ENCODE measurements at regions not wholly inside any gene's neighbourhood (a gene's known extent, or its start where the extent isn't known, plus 50 kb on each side); places are given as distances from the start of the nearest gene placed in this dataset.

DNA sequence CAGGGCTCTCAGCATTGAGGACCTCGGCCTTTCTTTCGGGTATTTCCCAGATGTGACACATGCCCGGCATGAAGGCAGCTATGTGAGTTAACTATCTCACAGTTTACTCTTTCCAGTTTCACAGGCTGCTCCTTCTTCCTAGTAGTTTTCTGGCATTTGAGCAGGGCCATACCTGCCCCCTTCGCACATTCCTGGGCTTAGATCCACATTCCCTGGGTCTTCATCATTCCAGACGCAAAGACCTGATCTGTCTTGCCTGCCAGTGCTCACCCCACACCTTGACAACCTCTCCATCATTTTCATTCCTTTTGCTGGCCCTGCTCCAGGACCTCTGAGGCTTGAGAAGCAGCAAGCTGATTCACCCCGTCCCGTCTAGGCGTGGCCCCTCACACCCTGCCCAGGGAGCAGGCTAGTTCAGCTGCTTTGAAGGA lies 227.5 kb downstream of the WDR11 start:
- 0 out of 3 replicates have a peak, but pooled peaks cover 3% of the 10 kb centered on the region for H3K9me3 Mint-ChIP-seq
- peaks cover 6% of the 10 kb centered on the region; the same call in 1 of the 2 replicates for H3K9me2 ChIP-seq (ENCODE audit: insufficient read depth)
- no peaks in the 10 kb centered on the region for H3F3A ChIP-seq (replicated peaks; ENCODE audit: low read depth)
- no peak overlapping the region for H3K27ac Mint-ChIP-seq
- H3K4me1 Mint-ChIP-seq = peaks cover 17% of the 10 kb centered on the region
- no peaks in the 10 kb centered on the region; the same call in 2 of the 3 replicates for H3K36me3 Mint-ChIP-seq (ENCODE audit: low read depth)
- H3K4me2 ChIP-seq = no peak overlapping the region
- H3K4me3 ChIP-seq = no peak overlapping the region
- H3K4me1 ChIP-seq (ENCODE audit: insufficient read depth) = peaks cover 5% of the 10 kb centered on the region; the same call in 1 of the 2 replicates
- H3K36me3 ChIP-seq (ENCODE audit: insufficient read depth) = no peaks in the 10 kb centered on the region
- ATAC-seq = no peak
- H3K27ac ChIP-seq (ENCODE audit: low read depth) = no peak overlapping the region
- H2AFZ ChIP-seq = no peak overlapping the region
- H3K27me3 Mint-ChIP-seq (ENCODE audit: insufficient read depth, low read depth, poor library complexity) = peaks cover 2% of the 10 kb centered on the region
- no peak overlapping the region for H3K4me3 Mint-ChIP-seq
- TF ChIP-seq POLR2AphosphoS5 (IDR thresholded peaks at IDR 0.05; ENCODE audit: low read depth) (no peak), EZH2phosphoT487 (IDR thresholded peaks at IDR 0.05; ENCODE audit: unreplicated experiment) (no peak), EZH2 (IDR thresholded peaks at IDR 0.05; ENCODE audit: low read depth, unreplicated experiment) (no peak), ZNF331 (CRISPR knock-in tag; IDR thresholded peaks at IDR 0.05; ENCODE audit: low read depth) (no peak), ZNF114 (CRISPR knock-in tag; IDR thresholded peaks at IDR 0.05) (no peak), CREB1 (CRISPR knock-in tag; IDR thresholded peaks at IDR 0.05; ENCODE audit: low read depth) (no peak), JUNB (IDR thresholded peaks at IDR 0.05; ENCODE audit: unreplicated experiment) (no peak), STAT1 (IDR thresholded peaks at IDR 0.05; ENCODE audit: unreplicated experiment) (no peak), NANOG (IDR thresholded peaks at IDR 0.05; ENCODE audit: borderline replicate concordance) (no peak)
- TF ChIP-seq, protein P1, sequence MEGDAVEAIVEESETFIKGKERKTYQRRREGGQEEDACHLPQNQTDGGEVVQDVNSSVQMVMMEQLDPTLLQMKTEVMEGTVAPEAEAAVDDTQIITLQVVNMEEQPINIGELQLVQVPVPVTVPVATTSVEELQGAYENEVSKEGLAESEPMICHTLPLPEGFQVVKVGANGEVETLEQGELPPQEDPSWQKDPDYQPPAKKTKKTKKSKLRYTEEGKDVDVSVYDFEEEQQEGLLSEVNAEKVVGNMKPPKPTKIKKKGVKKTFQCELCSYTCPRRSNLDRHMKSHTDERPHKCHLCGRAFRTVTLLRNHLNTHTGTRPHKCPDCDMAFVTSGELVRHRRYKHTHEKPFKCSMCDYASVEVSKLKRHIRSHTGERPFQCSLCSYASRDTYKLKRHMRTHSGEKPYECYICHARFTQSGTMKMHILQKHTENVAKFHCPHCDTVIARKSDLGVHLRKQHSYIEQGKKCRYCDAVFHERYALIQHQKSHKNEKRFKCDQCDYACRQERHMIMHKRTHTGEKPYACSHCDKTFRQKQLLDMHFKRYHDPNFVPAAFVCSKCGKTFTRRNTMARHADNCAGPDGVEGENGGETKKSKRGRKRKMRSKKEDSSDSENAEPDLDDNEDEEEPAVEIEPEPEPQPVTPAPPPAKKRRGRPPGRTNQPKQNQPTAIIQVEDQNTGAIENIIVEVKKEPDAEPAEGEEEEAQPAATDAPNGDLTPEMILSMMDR (conservative IDR thresholded peaks at IDR 0.05; ENCODE audit: low read depth in 2 of 2) = no peak
- TF ChIP-seq, protein P2, sequence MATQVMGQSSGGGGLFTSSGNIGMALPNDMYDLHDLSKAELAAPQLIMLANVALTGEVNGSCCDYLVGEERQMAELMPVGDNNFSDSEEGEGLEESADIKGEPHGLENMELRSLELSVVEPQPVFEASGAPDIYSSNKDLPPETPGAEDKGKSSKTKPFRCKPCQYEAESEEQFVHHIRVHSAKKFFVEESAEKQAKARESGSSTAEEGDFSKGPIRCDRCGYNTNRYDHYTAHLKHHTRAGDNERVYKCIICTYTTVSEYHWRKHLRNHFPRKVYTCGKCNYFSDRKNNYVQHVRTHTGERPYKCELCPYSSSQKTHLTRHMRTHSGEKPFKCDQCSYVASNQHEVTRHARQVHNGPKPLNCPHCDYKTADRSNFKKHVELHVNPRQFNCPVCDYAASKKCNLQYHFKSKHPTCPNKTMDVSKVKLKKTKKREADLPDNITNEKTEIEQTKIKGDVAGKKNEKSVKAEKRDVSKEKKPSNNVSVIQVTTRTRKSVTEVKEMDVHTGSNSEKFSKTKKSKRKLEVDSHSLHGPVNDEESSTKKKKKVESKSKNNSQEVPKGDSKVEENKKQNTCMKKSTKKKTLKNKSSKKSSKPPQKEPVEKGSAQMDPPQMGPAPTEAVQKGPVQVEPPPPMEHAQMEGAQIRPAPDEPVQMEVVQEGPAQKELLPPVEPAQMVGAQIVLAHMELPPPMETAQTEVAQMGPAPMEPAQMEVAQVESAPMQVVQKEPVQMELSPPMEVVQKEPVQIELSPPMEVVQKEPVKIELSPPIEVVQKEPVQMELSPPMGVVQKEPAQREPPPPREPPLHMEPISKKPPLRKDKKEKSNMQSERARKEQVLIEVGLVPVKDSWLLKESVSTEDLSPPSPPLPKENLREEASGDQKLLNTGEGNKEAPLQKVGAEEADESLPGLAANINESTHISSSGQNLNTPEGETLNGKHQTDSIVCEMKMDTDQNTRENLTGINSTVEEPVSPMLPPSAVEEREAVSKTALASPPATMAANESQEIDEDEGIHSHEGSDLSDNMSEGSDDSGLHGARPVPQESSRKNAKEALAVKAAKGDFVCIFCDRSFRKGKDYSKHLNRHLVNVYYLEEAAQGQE (IDR thresholded peaks at IDR 0.05; ENCODE audit: unreplicated experiment) = no peak
- TF ChIP-seq, protein P3, sequence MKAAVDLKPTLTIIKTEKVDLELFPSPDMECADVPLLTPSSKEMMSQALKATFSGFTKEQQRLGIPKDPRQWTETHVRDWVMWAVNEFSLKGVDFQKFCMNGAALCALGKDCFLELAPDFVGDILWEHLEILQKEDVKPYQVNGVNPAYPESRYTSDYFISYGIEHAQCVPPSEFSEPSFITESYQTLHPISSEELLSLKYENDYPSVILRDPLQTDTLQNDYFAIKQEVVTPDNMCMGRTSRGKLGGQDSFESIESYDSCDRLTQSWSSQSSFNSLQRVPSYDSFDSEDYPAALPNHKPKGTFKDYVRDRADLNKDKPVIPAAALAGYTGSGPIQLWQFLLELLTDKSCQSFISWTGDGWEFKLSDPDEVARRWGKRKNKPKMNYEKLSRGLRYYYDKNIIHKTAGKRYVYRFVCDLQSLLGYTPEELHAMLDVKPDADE (IDR thresholded peaks at IDR 0.05) = no peak
- TF ChIP-seq, protein P4, sequence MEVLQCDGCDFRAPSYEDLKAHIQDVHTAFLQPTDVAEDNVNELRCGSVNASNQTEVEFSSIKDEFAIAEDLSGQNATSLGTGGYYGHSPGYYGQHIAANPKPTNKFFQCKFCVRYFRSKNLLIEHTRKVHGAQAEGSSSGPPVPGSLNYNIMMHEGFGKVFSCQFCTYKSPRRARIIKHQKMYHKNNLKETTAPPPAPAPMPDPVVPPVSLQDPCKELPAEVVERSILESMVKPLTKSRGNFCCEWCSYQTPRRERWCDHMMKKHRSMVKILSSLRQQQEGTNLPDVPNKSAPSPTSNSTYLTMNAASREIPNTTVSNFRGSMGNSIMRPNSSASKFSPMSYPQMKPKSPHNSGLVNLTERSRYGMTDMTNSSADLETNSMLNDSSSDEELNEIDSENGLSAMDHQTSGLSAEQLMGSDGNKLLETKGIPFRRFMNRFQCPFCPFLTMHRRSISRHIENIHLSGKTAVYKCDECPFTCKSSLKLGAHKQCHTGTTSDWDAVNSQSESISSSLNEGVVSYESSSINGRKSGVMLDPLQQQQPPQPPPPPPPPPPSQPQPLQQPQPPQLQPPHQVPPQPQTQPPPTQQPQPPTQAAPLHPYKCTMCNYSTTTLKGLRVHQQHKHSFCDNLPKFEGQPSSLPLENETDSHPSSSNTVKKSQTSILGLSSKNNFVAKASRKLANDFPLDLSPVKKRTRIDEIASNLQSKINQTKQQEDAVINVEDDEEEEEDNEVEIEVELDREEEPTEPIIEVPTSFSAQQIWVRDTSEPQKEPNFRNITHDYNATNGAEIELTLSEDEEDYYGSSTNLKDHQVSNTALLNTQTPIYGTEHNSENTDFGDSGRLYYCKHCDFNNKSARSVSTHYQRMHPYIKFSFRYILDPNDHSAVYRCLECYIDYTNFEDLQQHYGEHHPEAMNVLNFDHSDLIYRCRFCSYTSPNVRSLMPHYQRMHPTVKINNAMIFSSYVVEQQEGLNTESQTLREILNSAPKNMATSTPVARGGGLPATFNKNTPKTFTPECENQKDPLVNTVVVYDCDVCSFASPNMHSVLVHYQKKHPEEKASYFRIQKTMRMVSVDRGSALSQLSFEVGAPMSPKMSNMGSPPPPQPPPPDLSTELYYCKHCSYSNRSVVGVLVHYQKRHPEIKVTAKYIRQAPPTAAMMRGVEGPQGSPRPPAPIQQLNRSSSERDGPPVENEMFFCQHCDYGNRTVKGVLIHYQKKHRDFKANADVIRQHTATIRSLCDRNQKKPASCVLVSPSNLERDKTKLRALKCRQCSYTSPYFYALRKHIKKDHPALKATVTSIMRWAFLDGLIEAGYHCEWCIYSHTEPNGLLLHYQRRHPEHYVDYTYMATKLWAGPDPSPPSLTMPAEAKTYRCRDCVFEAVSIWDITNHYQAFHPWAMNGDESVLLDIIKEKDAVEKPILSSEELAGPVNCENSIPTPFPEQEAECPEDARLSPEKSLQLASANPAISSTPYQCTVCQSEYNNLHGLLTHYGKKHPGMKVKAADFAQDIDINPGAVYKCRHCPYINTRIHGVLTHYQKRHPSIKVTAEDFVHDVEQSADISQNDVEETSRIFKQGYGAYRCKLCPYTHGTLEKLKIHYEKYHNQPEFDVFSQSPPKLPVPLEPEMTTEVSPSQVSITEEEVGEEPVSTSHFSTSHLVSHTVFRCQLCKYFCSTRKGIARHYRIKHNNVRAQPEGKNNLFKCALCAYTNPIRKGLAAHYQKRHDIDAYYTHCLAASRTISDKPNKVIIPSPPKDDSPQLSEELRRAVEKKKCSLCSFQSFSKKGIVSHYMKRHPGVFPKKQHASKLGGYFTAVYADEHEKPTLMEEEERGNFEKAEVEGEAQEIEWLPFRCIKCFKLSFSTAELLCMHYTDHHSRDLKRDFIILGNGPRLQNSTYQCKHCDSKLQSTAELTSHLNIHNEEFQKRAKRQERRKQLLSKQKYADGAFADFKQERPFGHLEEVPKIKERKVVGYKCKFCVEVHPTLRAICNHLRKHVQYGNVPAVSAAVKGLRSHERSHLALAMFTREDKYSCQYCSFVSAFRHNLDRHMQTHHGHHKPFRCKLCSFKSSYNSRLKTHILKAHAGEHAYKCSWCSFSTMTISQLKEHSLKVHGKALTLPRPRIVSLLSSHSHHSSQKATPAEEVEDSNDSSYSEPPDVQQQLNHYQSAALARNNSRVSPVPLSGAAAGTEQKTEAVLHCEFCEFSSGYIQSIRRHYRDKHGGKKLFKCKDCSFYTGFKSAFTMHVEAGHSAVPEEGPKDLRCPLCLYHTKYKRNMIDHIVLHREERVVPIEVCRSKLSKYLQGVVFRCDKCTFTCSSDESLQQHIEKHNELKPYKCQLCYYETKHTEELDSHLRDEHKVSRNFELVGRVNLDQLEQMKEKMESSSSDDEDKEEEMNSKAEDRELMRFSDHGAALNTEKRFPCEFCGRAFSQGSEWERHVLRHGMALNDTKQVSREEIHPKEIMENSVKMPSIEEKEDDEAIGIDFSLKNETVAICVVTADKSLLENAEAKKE (CRISPR knock-in tag; IDR thresholded peaks at IDR 0.05) = no peak
- no peaks in the 10 kb centered on the region for H3K27me3 ChIP-seq (ENCODE audit: insufficient read depth)
- H4K20me1 ChIP-seq (replicated peaks; ENCODE audit: insufficient read depth) = no peaks in the 10 kb centered on the region
- no peaks in the 10 kb centered on the region for H3K79me2 ChIP-seq (replicated peaks; ENCODE audit: insufficient read depth)
- DNase-seq (ENCODE audit: low spot score) = no peak

All from GM23338 (cell line).